CD4-positive, alpha-beta T cell treated with Interleukin-15 for 1 hour (primary cell): ENCODE measurements at regions not wholly inside any gene's neighbourhood (a gene's known extent, or its start where the extent isn't known, plus 50 kb on each side); places are given as distances from the start of the nearest gene placed in this dataset.
"Not testable (repeated sequence)": the region's sequence is repeated elsewhere in the genome, so short reads cannot be mapped to it uniquely, and the experiment has no call there.

ENCODE experiments used
- DNase-seq: peaks from one replicate; pipeline ENCODE4 v3.0.0-alpha.2; 2020

GRCh38 chr10:44167752-44168151 is 217.1 kb downstream of the CXCL12 start:
- DNase-seq: no peak

GRCh38 chr10:44166441-44166840 is 218.5 kb downstream of the CXCL12 start:
- DNase-seq: no peak

- no peak for DNase-seq
Measured at GRCh38 chr10:44164251-44164956, 220.5 kb downstream of the CXCL12 start.

- no peak for DNase-seq
Measured at GRCh38 chr10:44161184-44161583, 223.7 kb downstream of the CXCL12 start.

GRCh38 chr10:44157574-44157973 is 227.3 kb downstream of the CXCL12 start:
- DNase-seq: no peak

- DNase-seq: no peak
Measured at GRCh38 chr10:44154956-44155355, 229.9 kb downstream of the CXCL12 start.

- DNase-seq: no peak
Measured at GRCh38 chr10:44153918-44154670, 230.8 kb downstream of the CXCL12 start.

GRCh38 chr10:44143556-44143955 is 241.3 kb downstream of the CXCL12 start:
- no peak for DNase-seq

- no peak for DNase-seq
Measured at GRCh38 chr10:44132361-44133289, 252.3 kb downstream of the CXCL12 start.

- no peak for DNase-seq
Measured at GRCh38 chr10:44126291-44126717, 258.6 kb downstream of the CXCL12 start.

- no peak for DNase-seq
Measured at GRCh38 chr10:44125879-44126278, 259.0 kb downstream of the CXCL12 start.

- DNase-seq: no peak
Measured at GRCh38 chr10:44118500-44118899, 266.4 kb downstream of the CXCL12 start.

- no peak for DNase-seq
Measured at GRCh38 chr10:44116474-44116873, 268.4 kb downstream of the CXCL12 start.

GRCh38 chr10:44115516-44115915 is 269.4 kb downstream of the CXCL12 start:
- DNase-seq: no peak

GRCh38 chr10:44114441-44114840 is 270.5 kb downstream of the CXCL12 start:
- DNase-seq: no peak

GRCh38 chr10:44112280-44112679 is 272.6 kb downstream of the CXCL12 start:
- not testable (repeated sequence) for DNase-seq

GRCh38 chr10:44105696-44106095 is 279.2 kb downstream of the CXCL12 start:
- DNase-seq: no peak

GRCh38 chr10:44102726-44103255 is 282.1 kb downstream of the CXCL12 start:
- DNase-seq: no peak

GRCh38 chr10:44101082-44101481 is 283.8 kb downstream of the CXCL12 start:
- no peak for DNase-seq

- no peak for DNase-seq
Measured at GRCh38 chr10:44099511-44099910, 285.4 kb downstream of the CXCL12 start.

GRCh38 chr10:44096217-44096616 is 288.7 kb downstream of the CXCL12 start:
- DNase-seq: not testable (repeated sequence)

GRCh38 chr10:44089671-44090070 is 295.2 kb downstream of the CXCL12 start:
- no peak for DNase-seq

- DNase-seq: no peak
Measured at GRCh38 chr10:44087403-44087802, 297.5 kb downstream of the CXCL12 start.
